Brain microvascular endothelial cell (primary cell): ENCODE measurements at regions not wholly inside any gene's neighbourhood (a gene's known extent, or its start where the extent isn't known, plus 50 kb on each side); places are given as distances from the start of the nearest gene placed in this dataset.

Experiments
- DNase-seq: peaks from one replicate; pipeline ENCODE4 v3.0.0-alpha.2; 2020
- H3K27ac ChIP-seq: fragments of 250-450 bp; sonication (Bioruptor Pico); 2 replicates; pipeline ENCODE4 v1.5.1; 2020; ENCODE audit warnings: mild to moderate bottlenecking, moderate library complexity
- H3K27me3 ChIP-seq: fragments of 250-450 bp; sonication (Bioruptor Pico); replicated peaks from 2 replicates; pipeline ENCODE4 v1.5.1; 2020; ENCODE audit warnings: mild to moderate bottlenecking
- H3K36me3 ChIP-seq: fragments of 250-450 bp; sonication (Bioruptor Pico); replicated peaks from 2 replicates; pipeline ENCODE4 v1.5.1; 2020; ENCODE audit warnings: mild to moderate bottlenecking
- H3K4me3 ChIP-seq: 2 replicates; pipeline ENCODE4 v1.5.1; 2011; ENCODE audit warnings: low read depth, mild to moderate bottlenecking, control low read depth, low read length, moderate library complexity
- CTCF ChIP-seq: IDR thresholded peaks from 2 replicates; pipeline ENCODE4 v1.5.1; 2011; ENCODE audit warnings: low read depth, mild to moderate bottlenecking, moderate library complexity, low read length, control low read depth, inconsistent platforms; ENCODE audit errors: missing control alignments
- in situ Hi-C: cut with HindIII; loops from 2 replicates; pipeline ENCODE4 v1.10.0; 2017; ENCODE audit warnings: low sequenced_read_pairs, low pct_ligation_motif_present

DNA sequence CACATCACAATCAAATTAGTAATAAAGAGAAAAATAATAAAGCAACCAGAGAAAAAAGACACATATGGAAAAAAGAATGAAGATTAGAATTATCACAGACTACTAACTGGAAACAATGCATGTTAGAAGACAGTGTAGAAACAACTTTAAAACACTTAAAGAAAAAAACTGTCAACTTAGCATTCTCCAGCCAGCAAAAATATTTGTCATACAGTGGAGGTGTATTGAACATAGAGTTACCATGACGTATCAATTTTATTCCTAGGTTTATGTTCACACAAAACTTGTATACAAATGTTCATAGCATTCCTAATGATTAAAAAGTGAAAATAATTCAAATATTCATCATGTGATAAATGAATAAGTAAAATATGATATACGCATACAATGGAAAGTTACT is 61.5 kb upstream of the ADAM23 start:
- H3K36me3 ChIP-seq: no peaks in the 10 kb centered on the region
- H3K4me3 ChIP-seq: no peak overlapping the region
- no peak overlapping the region for H3K27ac ChIP-seq
- DNase-seq: no peak
- no peak for TF ChIP-seq CTCF
- in situ Hi-C loops: no loop called here
- no peaks in the 10 kb centered on the region for H3K27me3 ChIP-seq

DNA sequence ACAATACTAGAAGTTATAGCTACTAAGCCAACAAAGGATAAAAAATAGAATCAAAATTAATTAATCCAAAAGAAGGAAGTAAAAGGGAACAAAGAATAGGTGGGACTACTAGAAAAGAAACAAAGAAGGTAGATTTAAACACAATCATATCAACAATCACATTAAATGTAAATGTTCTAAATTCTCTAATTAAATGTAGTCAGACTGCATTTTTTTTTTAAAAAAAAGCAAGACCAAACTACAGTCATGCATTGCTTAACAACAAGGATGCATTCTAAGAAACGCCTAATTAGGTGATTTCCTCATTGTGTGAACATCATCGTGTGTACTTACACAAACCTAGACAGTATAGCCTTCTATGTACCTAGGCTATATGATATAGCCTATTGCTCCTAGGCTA is 59.7 kb upstream of the ADAM23 start:
- no peak for DNase-seq

DNA sequence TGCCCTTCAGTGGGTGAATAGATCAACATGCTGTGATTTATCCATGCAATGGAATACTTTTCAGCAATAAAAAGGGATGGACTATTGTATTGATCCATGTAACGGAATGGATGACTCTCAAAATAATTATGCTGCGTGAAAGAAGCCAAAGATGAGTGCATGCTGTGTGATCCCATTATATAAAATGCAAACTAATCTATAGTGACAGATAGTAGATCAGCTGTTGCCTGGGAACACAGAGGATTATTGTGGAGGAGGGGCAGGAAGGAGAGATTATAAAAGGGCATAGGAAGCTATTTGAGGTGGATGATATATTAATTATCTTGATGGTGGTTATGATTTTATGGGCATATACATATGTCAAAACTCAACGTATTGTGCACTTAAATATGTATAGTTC is 55.5 kb upstream of the ADAM23 start:
- H3K36me3 ChIP-seq: no peaks in the 10 kb centered on the region
- no peaks in the 10 kb centered on the region for H3K27me3 ChIP-seq
- DNase-seq: no peak
- in situ Hi-C loops: no loop called here
- no peak overlapping the region for H3K4me3 ChIP-seq
- no peak overlapping the region for H3K27ac ChIP-seq
- TF ChIP-seq CTCF: no peak

More for the DNA sequence above, 59.7 kb upstream of the ADAM23 start:
- Histone ChIP-seq H3K4me3 (no peak overlapping the region), H3K27ac (no peak overlapping the region), H3K36me3 (no peaks in the 10 kb centered on the region), H3K27me3 (no peaks in the 10 kb centered on the region)
- in situ Hi-C loops: no loop called here
- no peak for TF ChIP-seq CTCF

DNA sequence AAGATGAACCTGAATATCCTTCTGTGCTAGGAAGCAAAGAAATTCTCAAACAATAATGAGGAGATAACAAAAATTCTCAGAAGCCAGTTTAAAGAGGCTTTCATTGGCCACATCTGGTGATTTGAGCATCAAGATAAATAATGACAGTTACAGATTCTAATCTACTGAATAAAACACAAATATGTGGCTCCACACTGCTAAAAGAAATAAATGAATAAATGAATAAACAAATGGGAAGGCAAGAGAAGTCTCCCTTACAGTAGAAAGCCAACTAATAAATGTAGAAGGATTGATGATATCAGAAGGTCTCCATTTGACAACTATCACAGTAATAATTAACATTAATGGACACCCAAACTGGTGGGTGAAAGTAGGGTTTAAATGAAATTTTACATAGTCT is 54.6 kb upstream of the ADAM23 start:
- no peak for DNase-seq
- TF ChIP-seq CTCF: no peak
- Histone ChIP-seq H3K27me3 (no peaks in the 10 kb centered on the region), H3K27ac (no peak overlapping the region), H3K4me3 (no peak overlapping the region), H3K36me3 (no peaks in the 10 kb centered on the region)
- in situ Hi-C loops: no loop called here

DNA sequence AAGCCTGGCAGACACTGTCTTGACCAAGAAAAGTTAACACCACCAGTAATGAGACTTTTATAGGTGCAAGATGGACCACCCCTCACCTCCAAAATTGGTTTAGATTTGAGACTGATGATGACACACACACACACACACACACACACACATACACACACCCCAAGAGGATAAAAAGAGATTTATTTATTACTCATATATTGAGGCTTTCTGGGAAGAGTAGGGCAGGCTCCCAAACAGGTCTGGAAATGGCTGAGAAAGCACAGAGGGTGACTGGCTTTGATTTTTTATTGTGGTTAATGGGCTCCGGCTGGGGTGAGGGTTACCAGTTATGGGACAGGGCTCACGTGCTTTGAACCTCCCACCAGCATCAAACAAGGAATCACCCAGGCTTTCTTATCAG is 54.2 kb upstream of the ADAM23 start:
- no peak for DNase-seq
- Histone ChIP-seq H3K27me3 (no peaks in the 10 kb centered on the region), H3K36me3 (no peaks in the 10 kb centered on the region), H3K27ac (no peak overlapping the region), H3K4me3 (no peak overlapping the region)
- TF ChIP-seq CTCF: no peak
- in situ Hi-C loops: no loop called here

GRCh38 chr2:206390181-206390580 is 53.2 kb upstream of the ADAM23 start:
- in situ Hi-C loops: no loop called here
- TF ChIP-seq CTCF: no peak
- H3K27ac ChIP-seq: no peak overlapping the region

More at GRCh38 chr2:206390181-206390580, 53.2 kb upstream of the ADAM23 start:
- H3K36me3 ChIP-seq: no peaks in the 10 kb centered on the region
- H3K27me3 ChIP-seq: no peaks in the 10 kb centered on the region
- H3K4me3 ChIP-seq: no peak overlapping the region
- DNase-seq: no peak
